ENCODE measurements at regions not wholly inside any gene's neighbourhood (a gene's known extent, or its start where the extent isn't known, plus 50 kb on each side); places are given as distances from the start of the nearest gene placed in this dataset.

DNA sequence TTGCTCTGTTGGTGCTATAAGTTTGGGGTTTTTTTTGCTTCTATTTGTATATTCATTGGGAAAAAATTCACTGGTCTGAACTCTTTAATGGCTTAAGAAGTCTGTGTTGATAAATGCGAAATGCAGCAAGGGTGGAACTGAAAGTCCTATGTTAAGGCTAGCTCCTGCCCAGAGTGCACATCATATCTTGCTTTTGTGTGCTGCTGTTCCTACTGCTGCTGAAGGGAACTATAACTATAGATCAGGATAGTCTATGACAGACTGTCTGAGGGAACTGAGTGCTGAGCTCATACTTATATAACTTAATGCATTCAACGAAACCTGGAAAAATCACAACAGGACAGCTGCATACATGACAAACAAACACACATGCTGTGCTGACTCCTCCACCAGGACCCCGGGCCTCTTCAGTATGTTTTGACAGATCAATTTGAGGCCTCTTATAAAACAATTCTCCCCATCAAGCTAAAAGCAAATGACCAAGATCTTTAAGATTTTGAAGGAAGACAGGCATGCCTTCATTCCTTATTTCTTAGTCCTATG lies 1031.5 kb upstream of the ADGRL2 start:
- no peak overlapping the region for H3K9ac ChIP-seq (ENCODE audit: low read depth in 1 of 2, low read length in 2 of 2)
- H3K9me3 ChIP-seq (ENCODE audit: control insufficient read depth in 4 of 4, low read length in 3 of 4), result no peaks in the 10 kb centered on the region
- H3K4me1 ChIP-seq (ENCODE audit: control insufficient read depth in 4 of 4, insufficient read depth in 4 of 4, low read length in 3 of 4), result no peaks in the 10 kb centered on the region
- no peaks in the 10 kb centered on the region for H3K36me3 ChIP-seq (ENCODE audit: control insufficient read depth in 4 of 4, insufficient read depth in 3 of 4, low read depth in 1 of 4, low read length in 3 of 4)
- DNase-seq (ENCODE audit: low spot score), result no peak
- no peak overlapping the region for H3K4me3 ChIP-seq (ENCODE audit: low read depth in 1 of 3, low read length in 3 of 3)
- no peaks in the 10 kb centered on the region for H3K27me3 ChIP-seq (ENCODE audit: control insufficient read depth in 4 of 4, insufficient read depth in 4 of 4, low read length in 3 of 4)
- no peak overlapping the region for H3K27ac ChIP-seq (ENCODE audit: low read depth in 1 of 2, low read length in 2 of 2)
- TF ChIP-seq, protein P1, sequence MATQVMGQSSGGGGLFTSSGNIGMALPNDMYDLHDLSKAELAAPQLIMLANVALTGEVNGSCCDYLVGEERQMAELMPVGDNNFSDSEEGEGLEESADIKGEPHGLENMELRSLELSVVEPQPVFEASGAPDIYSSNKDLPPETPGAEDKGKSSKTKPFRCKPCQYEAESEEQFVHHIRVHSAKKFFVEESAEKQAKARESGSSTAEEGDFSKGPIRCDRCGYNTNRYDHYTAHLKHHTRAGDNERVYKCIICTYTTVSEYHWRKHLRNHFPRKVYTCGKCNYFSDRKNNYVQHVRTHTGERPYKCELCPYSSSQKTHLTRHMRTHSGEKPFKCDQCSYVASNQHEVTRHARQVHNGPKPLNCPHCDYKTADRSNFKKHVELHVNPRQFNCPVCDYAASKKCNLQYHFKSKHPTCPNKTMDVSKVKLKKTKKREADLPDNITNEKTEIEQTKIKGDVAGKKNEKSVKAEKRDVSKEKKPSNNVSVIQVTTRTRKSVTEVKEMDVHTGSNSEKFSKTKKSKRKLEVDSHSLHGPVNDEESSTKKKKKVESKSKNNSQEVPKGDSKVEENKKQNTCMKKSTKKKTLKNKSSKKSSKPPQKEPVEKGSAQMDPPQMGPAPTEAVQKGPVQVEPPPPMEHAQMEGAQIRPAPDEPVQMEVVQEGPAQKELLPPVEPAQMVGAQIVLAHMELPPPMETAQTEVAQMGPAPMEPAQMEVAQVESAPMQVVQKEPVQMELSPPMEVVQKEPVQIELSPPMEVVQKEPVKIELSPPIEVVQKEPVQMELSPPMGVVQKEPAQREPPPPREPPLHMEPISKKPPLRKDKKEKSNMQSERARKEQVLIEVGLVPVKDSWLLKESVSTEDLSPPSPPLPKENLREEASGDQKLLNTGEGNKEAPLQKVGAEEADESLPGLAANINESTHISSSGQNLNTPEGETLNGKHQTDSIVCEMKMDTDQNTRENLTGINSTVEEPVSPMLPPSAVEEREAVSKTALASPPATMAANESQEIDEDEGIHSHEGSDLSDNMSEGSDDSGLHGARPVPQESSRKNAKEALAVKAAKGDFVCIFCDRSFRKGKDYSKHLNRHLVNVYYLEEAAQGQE (IDR thresholded peaks at IDR 0.05), result no peak
- no peak for TF ChIP-seq SP1 (IDR thresholded peaks at IDR 0.05)
- TF ChIP-seq RAD21 (IDR thresholded peaks at IDR 0.05), result no peak
- TF ChIP-seq GABPA (IDR thresholded peaks at IDR 0.05 in 1 of 2, conservative IDR thresholded peaks at IDR 0.05 in 1 of 2), result no peak
- no peak for TF ChIP-seq HNF4G (IDR thresholded peaks at IDR 0.05)
- no peak for TF ChIP-seq YY1 (IDR thresholded peaks at IDR 0.05)
- TF ChIP-seq, protein P2, sequence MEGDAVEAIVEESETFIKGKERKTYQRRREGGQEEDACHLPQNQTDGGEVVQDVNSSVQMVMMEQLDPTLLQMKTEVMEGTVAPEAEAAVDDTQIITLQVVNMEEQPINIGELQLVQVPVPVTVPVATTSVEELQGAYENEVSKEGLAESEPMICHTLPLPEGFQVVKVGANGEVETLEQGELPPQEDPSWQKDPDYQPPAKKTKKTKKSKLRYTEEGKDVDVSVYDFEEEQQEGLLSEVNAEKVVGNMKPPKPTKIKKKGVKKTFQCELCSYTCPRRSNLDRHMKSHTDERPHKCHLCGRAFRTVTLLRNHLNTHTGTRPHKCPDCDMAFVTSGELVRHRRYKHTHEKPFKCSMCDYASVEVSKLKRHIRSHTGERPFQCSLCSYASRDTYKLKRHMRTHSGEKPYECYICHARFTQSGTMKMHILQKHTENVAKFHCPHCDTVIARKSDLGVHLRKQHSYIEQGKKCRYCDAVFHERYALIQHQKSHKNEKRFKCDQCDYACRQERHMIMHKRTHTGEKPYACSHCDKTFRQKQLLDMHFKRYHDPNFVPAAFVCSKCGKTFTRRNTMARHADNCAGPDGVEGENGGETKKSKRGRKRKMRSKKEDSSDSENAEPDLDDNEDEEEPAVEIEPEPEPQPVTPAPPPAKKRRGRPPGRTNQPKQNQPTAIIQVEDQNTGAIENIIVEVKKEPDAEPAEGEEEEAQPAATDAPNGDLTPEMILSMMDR (IDR thresholded peaks at IDR 0.05; ENCODE audit: low read depth, low read length, missing input control), result no peak
- TF ChIP-seq, protein P3, sequence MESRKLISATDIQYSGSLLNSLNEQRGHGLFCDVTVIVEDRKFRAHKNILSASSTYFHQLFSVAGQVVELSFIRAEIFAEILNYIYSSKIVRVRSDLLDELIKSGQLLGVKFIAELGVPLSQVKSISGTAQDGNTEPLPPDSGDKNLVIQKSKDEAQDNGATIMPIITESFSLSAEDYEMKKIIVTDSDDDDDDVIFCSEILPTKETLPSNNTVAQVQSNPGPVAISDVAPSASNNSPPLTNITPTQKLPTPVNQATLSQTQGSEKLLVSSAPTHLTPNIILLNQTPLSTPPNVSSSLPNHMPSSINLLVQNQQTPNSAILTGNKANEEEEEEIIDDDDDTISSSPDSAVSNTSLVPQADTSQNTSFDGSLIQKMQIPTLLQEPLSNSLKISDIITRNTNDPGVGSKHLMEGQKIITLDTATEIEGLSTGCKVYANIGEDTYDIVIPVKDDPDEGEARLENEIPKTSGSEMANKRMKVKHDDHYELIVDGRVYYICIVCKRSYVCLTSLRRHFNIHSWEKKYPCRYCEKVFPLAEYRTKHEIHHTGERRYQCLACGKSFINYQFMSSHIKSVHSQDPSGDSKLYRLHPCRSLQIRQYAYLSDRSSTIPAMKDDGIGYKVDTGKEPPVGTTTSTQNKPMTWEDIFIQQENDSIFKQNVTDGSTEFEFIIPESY (IDR thresholded peaks at IDR 0.05), result no peak
- TF ChIP-seq JUND (IDR thresholded peaks at IDR 0.05), result no peak
- no peak for TF ChIP-seq NR2F2 (IDR thresholded peaks at IDR 0.05)
- TF ChIP-seq EGR1 (IDR thresholded peaks at IDR 0.05; ENCODE audit: low read depth in 2 of 2), result no peak
- TF ChIP-seq FOXA1 (IDR thresholded peaks at IDR 0.05), result no peak
- TF ChIP-seq RXRA (IDR thresholded peaks at IDR 0.05), result no peak
- WGBS, result 81% methylated on average over 3 of the region's 3 CpGs

DNA sequence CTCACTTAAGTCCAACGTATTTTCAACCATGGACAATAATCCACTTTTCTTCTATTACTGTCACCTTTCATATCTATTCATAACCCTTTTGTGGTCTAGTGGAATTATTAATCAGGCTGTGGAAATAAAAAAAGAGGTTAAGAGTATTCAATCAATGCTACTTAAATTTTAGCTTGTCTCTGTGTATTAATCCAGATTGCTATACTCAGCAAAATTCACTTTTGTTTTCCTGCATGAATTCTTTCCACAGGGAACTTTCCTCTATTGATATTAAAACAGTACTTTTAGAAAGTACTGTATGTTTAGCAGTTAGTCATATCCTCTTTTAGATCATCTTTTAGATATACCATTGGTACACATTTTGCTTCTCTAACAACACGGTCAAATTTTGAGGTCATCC lies 1033.0 kb upstream of the ADGRL2 start:
- no peaks in the 10 kb centered on the region for H3K27me3 ChIP-seq (ENCODE audit: control insufficient read depth in 4 of 4, insufficient read depth in 4 of 4, low read length in 3 of 4)
- TF ChIP-seq NR2F2 (IDR thresholded peaks at IDR 0.05) (no peak), HNF4G (IDR thresholded peaks at IDR 0.05) (no peak), RAD21 (IDR thresholded peaks at IDR 0.05) (no peak), YY1 (IDR thresholded peaks at IDR 0.05) (no peak), JUND (IDR thresholded peaks at IDR 0.05) (no peak), TAF1 (conservative IDR thresholded peaks at IDR 0.05) (no peak)
- TF ChIP-seq, protein P4, sequence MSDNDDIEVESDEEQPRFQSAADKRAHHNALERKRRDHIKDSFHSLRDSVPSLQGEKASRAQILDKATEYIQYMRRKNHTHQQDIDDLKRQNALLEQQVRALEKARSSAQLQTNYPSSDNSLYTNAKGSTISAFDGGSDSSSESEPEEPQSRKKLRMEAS (IDR thresholded peaks at IDR 0.05), result no peak
- TF ChIP-seq, protein P3 (IDR thresholded peaks at IDR 0.05), result no peak
- TF ChIP-seq, protein P2 (IDR thresholded peaks at IDR 0.05; ENCODE audit: low read depth, low read length, missing input control), result no peak
- DNase-seq (ENCODE audit: low spot score), result no peak
- no peaks in the 10 kb centered on the region for H3K4me1 ChIP-seq (ENCODE audit: control insufficient read depth in 4 of 4, insufficient read depth in 4 of 4, low read length in 3 of 4)
- no peaks in the 10 kb centered on the region for H3K36me3 ChIP-seq (ENCODE audit: control insufficient read depth in 4 of 4, insufficient read depth in 3 of 4, low read depth in 1 of 4, low read length in 3 of 4)
- WGBS, result 90% methylated on average over 2 of the region's 2 CpGs
- H3K9ac ChIP-seq (ENCODE audit: low read depth in 1 of 2, low read length in 2 of 2), result no peak overlapping the region
- no peak overlapping the region for H3K27ac ChIP-seq (ENCODE audit: low read depth in 1 of 2, low read length in 2 of 2)
- no peaks in the 10 kb centered on the region for H3K9me3 ChIP-seq (ENCODE audit: control insufficient read depth in 4 of 4, low read length in 3 of 4)
- H3K4me3 ChIP-seq (ENCODE audit: low read depth in 1 of 3, low read length in 3 of 3), result no peak overlapping the region

Data from liver (tissue), 8 donors.